Neural cell (in vitro differentiated cells): ENCODE measurements at regions not wholly inside any gene's neighbourhood (a gene's known extent, or its start where the extent isn't known, plus 50 kb on each side); places are given as distances from the start of the nearest gene placed in this dataset.

Experiments used
- H2AFZ ChIP-seq: fragments of 200-600, 300-800 bp; sonication (generic), shearing (Covaris generic); 2 replicates; pipeline ENCODE4 v1.6.0; 2014; ENCODE audit warnings: low read depth, mild to moderate bottlenecking, antibody characterized with exemption, low read length, moderate library complexity
- H3F3A ChIP-seq: fragments of 200-600 bp; shearing (Covaris generic); 2 replicates; pipeline ENCODE4 v1.6.1; 2016; ENCODE audit warnings: mild to moderate bottlenecking, moderate library complexity, mixed read lengths, antibody characterized with exemption, low read length; ENCODE audit not compliant: insufficient read depth, poor library complexity, severe bottlenecking
- H3K27ac ChIP-seq: fragments of 200-600, 300-800 bp; sonication (generic), shearing (Covaris generic); 2 replicates; pipeline ENCODE4 v1.5.1; 2014; ENCODE audit warnings: mild to moderate bottlenecking, low read length, moderate library complexity
- H3K27me3 ChIP-seq: fragments of 300-800, 200-600 bp; sonication (generic), shearing (Covaris generic); 2 replicates; pipeline ENCODE4 v1.6.0; 2014; ENCODE audit warnings: mild to moderate bottlenecking, low read depth, low read length, moderate library complexity; ENCODE audit not compliant: insufficient read depth
- H3K36me3 ChIP-seq: fragments of 300-800, 200-600 bp; sonication (generic), shearing (Covaris generic); 2 replicates; pipeline ENCODE4 v1.5.1; 2014; ENCODE audit warnings: mild to moderate bottlenecking, antibody characterized with exemption, low read length, moderate library complexity; ENCODE audit not compliant: insufficient read depth
- H3K4me2 ChIP-seq: fragments of 300-800, 200-600 bp; sonication (generic), shearing (Covaris generic); 2 replicates; pipeline ENCODE4 v1.6.0; 2014; ENCODE audit warnings: mild to moderate bottlenecking, low read length
- H3K4me3 ChIP-seq: fragments of 300-800, 200-600 bp; sonication (generic), shearing (Covaris generic); 2 replicates; pipeline ENCODE4 v1.5.1; 2014; ENCODE audit warnings: mild to moderate bottlenecking, low read length, moderate library complexity
- H3K79me2 ChIP-seq: fragments of 200-600 bp; shearing (Covaris generic); replicated peaks from 2 replicates; pipeline ENCODE4 v1.6.0; 2014; ENCODE audit warnings: mild to moderate bottlenecking, low read length, moderate library complexity; ENCODE audit not compliant: insufficient read depth
- H3K9ac ChIP-seq: fragments of 300-800, 200-600 bp; sonication (generic), shearing (Covaris generic); 2 replicates; pipeline ENCODE4 v1.6.1; 2016; ENCODE audit warnings: mild to moderate bottlenecking, low read length, mixed read lengths
- H3K9me2 ChIP-seq: fragments of 200-600 bp; shearing (Covaris generic); 2 replicates; pipeline ENCODE4 v1.6.1; 2016; ENCODE audit warnings: mild to moderate bottlenecking, low read length, mixed read lengths; ENCODE audit not compliant: insufficient read depth
- H3K9me3 ChIP-seq: fragments of 200-600, 300-800 bp; sonication (generic), shearing (Covaris generic); 2 replicates; pipeline ENCODE4 v1.6.1; 2016; ENCODE audit warnings: mild to moderate bottlenecking, mixed run types, low read length, moderate library complexity, mixed read lengths
- H4K20me1 ChIP-seq: fragments of 200-600 bp; shearing (Covaris generic); 2 replicates; pipeline ENCODE4 v1.6.1; 2016; ENCODE audit warnings: mild to moderate bottlenecking, mixed run types; ENCODE audit not compliant: insufficient read depth
- CTCF ChIP-seq: fragments of 450-650 bp; IDR thresholded peaks from 2 replicates; pipeline ENCODE4 v1.5.1; 2014; ENCODE audit warnings: antibody characterized with exemption, mild to moderate bottlenecking, moderate library complexity; ENCODE audit not compliant: poor library complexity, severe bottlenecking
- EP300 ChIP-seq: fragments of 450-650 bp; conservative IDR thresholded peaks from 2 replicates; pipeline ENCODE4 v1.6.1; 2014; ENCODE audit warnings: antibody characterized with exemption, mild to moderate bottlenecking, moderate library complexity; ENCODE audit not compliant: poor library complexity, severe bottlenecking
- EZH2 ChIP-seq: fragments of 200-600, 300-800 bp; shearing (Covaris generic), sonication (generic); IDR thresholded peaks from 2 replicates; pipeline ENCODE4 v1.6.1; 2014; ENCODE audit warnings: antibody characterized with exemption, low read length, borderline replicate concordance, mild to moderate bottlenecking; ENCODE audit not compliant: insufficient read depth, poor library complexity, severe bottlenecking
- MXI1 ChIP-seq: fragments of 450-650 bp; conservative IDR thresholded peaks from 2 replicates; pipeline ENCODE4 v1.6.1; 2014; ENCODE audit warnings: antibody characterized with exemption, mild to moderate bottlenecking; ENCODE audit not compliant: poor library complexity, severe bottlenecking
- POLR2AphosphoS5 ChIP-seq: IDR thresholded peaks from 2 replicates; pipeline ENCODE4 v1.6.1; 2012
- RAD21 ChIP-seq: fragments of 450-650 bp; conservative IDR thresholded peaks from 2 replicates; pipeline ENCODE4 v1.6.1; 2014; ENCODE audit warnings: antibody characterized with exemption, mild to moderate bottlenecking, moderate library complexity
- REST ChIP-seq: IDR thresholded peaks from 2 replicates; pipeline ENCODE4 v1.6.1; 2012; ENCODE audit warnings: borderline replicate concordance
- SMC3 ChIP-seq: fragments of 450-650 bp; conservative IDR thresholded peaks from 2 replicates; pipeline ENCODE4 v1.6.1; 2014; ENCODE audit warnings: antibody characterized with exemption, mild to moderate bottlenecking, moderate library complexity; ENCODE audit not compliant: poor library complexity
- TAF1 ChIP-seq: IDR thresholded peaks from 2 replicates; pipeline ENCODE4 v1.6.1; 2012; ENCODE audit warnings: low read depth

GRCh38 chr11:110777775-110778174 lies 65.5 kb upstream of the ARHGAP20 start:
- H4K20me1 ChIP-seq = no peaks in the 10 kb centered on the region
- no peaks in the 10 kb centered on the region for H3K27me3 ChIP-seq
- H3F3A ChIP-seq = no peaks in the 10 kb centered on the region
- H3K4me2 ChIP-seq = no peak overlapping the region
- H3K27ac ChIP-seq = no peak overlapping the region
- no peaks in the 10 kb centered on the region for H3K9me3 ChIP-seq
- H2AFZ ChIP-seq = no peak overlapping the region
- H3K36me3 ChIP-seq = no peaks in the 10 kb centered on the region
- no peaks in the 10 kb centered on the region for H3K79me2 ChIP-seq
- TF ChIP-seq CTCF (no peak), REST (no peak), EZH2 (no peak), EP300 (no peak), RAD21 (no peak), TAF1 (no peak), SMC3 (no peak), MXI1 (no peak), POLR2AphosphoS5 (no peak)
- H3K4me3 ChIP-seq = no peak overlapping the region
- H3K9ac ChIP-seq = no peak overlapping the region
- no peaks in the 10 kb centered on the region for H3K9me2 ChIP-seq

GRCh38 chr11:110776081-110776480 lies 63.8 kb upstream of the ARHGAP20 start:
- H4K20me1 ChIP-seq = no peaks in the 10 kb centered on the region
- H3K27me3 ChIP-seq = no peaks in the 10 kb centered on the region
- H3K4me3 ChIP-seq = no peak overlapping the region
- H3F3A ChIP-seq = no peaks in the 10 kb centered on the region
- no peaks in the 10 kb centered on the region for H3K36me3 ChIP-seq
- no peaks in the 10 kb centered on the region for H3K79me2 ChIP-seq
- no peak overlapping the region for H3K27ac ChIP-seq
- H3K9ac ChIP-seq = no peak overlapping the region
- no peaks in the 10 kb centered on the region for H3K9me3 ChIP-seq
- H2AFZ ChIP-seq = no peak overlapping the region
- no peak overlapping the region for H3K4me2 ChIP-seq
- no peaks in the 10 kb centered on the region for H3K9me2 ChIP-seq
- no peak for TF ChIP-seq MXI1
- no peak for TF ChIP-seq CTCF
- no peak for TF ChIP-seq POLR2AphosphoS5
- TF ChIP-seq EP300 = no peak
- no peak for TF ChIP-seq TAF1
- no peak for TF ChIP-seq EZH2
- no peak for TF ChIP-seq REST
- TF ChIP-seq RAD21 = no peak
- TF ChIP-seq SMC3 = no peak
